ENCODE measurements at regions not wholly inside any gene's neighbourhood (a gene's known extent, or its start where the extent isn't known, plus 50 kb on each side); places are given as distances from the start of the nearest gene placed in this dataset.

- no peak overlapping the region for H3K4me3 ChIP-seq (ENCODE audit: control insufficient read depth, low read depth, low read length)
- TF ChIP-seq, protein P1, sequence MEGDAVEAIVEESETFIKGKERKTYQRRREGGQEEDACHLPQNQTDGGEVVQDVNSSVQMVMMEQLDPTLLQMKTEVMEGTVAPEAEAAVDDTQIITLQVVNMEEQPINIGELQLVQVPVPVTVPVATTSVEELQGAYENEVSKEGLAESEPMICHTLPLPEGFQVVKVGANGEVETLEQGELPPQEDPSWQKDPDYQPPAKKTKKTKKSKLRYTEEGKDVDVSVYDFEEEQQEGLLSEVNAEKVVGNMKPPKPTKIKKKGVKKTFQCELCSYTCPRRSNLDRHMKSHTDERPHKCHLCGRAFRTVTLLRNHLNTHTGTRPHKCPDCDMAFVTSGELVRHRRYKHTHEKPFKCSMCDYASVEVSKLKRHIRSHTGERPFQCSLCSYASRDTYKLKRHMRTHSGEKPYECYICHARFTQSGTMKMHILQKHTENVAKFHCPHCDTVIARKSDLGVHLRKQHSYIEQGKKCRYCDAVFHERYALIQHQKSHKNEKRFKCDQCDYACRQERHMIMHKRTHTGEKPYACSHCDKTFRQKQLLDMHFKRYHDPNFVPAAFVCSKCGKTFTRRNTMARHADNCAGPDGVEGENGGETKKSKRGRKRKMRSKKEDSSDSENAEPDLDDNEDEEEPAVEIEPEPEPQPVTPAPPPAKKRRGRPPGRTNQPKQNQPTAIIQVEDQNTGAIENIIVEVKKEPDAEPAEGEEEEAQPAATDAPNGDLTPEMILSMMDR (IDR thresholded peaks at IDR 0.05; ENCODE audit: control insufficient read depth, insufficient read depth, low read depth, low read length, missing control alignments), result no peak
- DNase-seq (ENCODE audit: low read depth), result peak; percentile 44
Measured at GRCh38 chr5:89457411-89458331, 574.7 kb upstream of the MEF2C start.

GRCh38 chr5:89452081-89452480 lies 569.1 kb upstream of the MEF2C start:
- DNase-seq (ENCODE audit: low read depth), result no peak
- H3K4me3 ChIP-seq (ENCODE audit: control insufficient read depth, low read depth, low read length), result no peak overlapping the region
- TF ChIP-seq, protein P1 (IDR thresholded peaks at IDR 0.05; ENCODE audit: control insufficient read depth, insufficient read depth, low read depth, low read length, missing control alignments), result no peak

DNA sequence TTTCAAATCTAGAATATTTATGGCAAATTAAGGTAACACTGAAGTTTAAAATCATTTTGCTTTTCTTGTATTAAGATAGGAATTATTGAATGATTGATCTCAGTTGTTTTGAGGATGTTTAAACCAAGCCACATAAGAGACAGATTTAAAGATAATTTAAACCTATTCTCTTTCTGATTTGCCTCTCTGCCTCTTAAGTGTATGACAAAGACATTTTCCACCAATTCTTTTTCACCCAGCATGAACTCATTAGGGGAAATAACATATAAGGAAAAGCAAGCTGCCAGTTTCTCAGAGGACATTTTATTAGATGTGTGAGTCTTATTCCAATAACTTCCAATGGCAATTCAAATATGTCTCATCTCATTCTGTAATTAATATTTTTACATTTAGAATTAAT lies 568.3 kb upstream of the MEF2C start:
- H3K4me3 ChIP-seq (ENCODE audit: control insufficient read depth, low read depth, low read length), result no peak overlapping the region
- DNase-seq (ENCODE audit: low read depth), result no peak
- TF ChIP-seq, protein P1 (IDR thresholded peaks at IDR 0.05; ENCODE audit: control insufficient read depth, insufficient read depth, low read depth, low read length, missing control alignments), result no peak

DNA sequence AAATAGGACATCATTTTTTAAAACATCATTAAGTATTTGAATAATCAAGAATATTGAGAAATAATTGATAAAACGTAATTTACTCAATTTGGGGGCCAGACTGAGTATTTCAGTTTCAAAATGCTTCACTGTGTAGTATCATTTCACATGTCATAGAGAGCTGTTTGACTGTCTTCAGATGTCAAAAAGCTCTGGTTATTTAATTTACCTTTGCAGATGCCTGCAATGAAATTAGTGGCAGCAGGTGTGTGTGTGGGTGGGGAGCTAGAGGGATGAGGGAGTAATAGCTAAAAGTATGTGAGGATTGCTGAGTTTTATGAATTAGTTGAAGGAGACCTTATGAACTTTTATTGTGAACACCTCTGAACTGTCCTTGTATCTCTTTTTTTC lies 567.2 kb upstream of the MEF2C start:
- H3K4me3 ChIP-seq (ENCODE audit: control insufficient read depth, low read depth, low read length), result no peak overlapping the region
- no peak for DNase-seq (ENCODE audit: low read depth)
- TF ChIP-seq, protein P1 (IDR thresholded peaks at IDR 0.05; ENCODE audit: control insufficient read depth, insufficient read depth, low read depth, low read length, missing control alignments), result no peak

DNA sequence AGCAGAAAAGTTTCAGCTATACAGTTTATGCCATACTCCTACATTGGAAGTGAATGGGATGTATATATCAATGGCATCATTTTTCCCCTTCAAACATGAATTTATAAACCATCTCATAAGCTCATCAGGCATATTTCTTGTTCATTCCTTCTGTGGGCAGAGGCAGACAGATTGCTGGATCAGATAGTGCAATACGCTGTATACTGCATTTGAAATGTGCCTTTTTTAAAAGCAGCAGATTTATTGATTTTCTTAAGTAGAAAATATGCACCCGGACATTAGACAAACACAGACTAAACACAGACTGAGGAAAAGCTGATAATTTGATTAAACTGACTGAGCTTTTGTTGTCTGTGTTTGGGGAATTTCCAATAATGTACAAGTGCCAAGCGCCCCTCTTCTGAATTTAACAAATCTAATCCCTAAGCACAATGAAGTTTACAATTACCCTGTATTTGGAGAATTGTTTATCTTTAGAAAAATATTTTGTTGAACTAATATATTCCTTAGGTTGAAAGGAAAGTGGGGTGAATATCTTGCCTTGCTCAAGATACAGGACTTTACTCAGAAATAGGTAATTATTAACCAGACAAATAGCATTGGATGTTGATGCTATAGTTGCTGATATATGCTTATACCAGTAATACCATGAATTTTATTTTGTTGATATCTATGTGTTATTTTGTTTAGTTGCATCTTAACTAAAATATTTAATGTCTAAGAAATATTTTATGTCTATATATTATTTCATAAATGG lies 566.6 kb upstream of the MEF2C start:
- TF ChIP-seq, protein P1 (IDR thresholded peaks at IDR 0.05; ENCODE audit: control insufficient read depth, insufficient read depth, low read depth, low read length, missing control alignments), result no peak
- no peak overlapping the region for H3K4me3 ChIP-seq (ENCODE audit: control insufficient read depth, low read depth, low read length)
- no peak for DNase-seq (ENCODE audit: low read depth)

- TF ChIP-seq, protein P1 (IDR thresholded peaks at IDR 0.05; ENCODE audit: control insufficient read depth, insufficient read depth, low read depth, low read length, missing control alignments), result no peak
- H3K4me3 ChIP-seq (ENCODE audit: control insufficient read depth, low read depth, low read length), result no peak overlapping the region
- no peak for DNase-seq (ENCODE audit: low read depth)
Measured at GRCh38 chr5:89447027-89447426, 564.0 kb upstream of the MEF2C start.

Measured in AG09309 (cell line).